HG03135 (cell line): ENCODE measurements at regions not wholly inside any gene's neighbourhood (a gene's known extent, or its start where the extent isn't known, plus 50 kb on each side); places are given as distances from the start of the nearest gene placed in this dataset.

Experiments
- ATAC-seq: cut with Tn5 transposase; IDR thresholded peaks from one replicate; pipeline ENCODE4 v1.9.1; 2021; ENCODE audit warnings: mild to moderate bottlenecking, moderate library complexity; ENCODE audit not compliant: unreplicated experiment

- ATAC-seq = no peak
Observed at GRCh38 chr1:188444526-188444925, 1615.8 kb downstream of the PLA2G4A start.

- ATAC-seq = no peak
Observed at GRCh38 chr1:188462837-188463236, 1634.1 kb downstream of the PLA2G4A start.

DNA sequence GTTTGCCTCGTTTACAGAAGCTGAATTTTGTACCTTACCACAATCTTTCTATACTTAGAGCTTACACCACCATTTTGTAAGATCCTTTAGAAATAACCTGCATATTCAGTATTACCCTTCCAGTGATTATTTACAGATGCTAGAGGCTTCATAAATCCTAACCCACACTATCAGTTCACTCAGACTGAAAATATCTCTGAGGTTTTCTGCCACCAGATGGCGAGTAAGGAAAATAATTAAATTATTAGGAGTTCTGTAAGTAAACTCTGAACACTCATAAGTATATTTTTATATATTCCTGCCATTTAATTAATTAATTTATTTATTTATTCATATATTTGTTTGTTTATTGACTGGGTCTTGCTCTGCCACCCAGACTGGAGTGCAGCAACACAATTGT lies 1635.2 kb downstream of the PLA2G4A start:
- no peak for ATAC-seq

GRCh38 chr1:188466539-188466938 lies 1637.8 kb downstream of the PLA2G4A start:
- no peak for ATAC-seq

DNA sequence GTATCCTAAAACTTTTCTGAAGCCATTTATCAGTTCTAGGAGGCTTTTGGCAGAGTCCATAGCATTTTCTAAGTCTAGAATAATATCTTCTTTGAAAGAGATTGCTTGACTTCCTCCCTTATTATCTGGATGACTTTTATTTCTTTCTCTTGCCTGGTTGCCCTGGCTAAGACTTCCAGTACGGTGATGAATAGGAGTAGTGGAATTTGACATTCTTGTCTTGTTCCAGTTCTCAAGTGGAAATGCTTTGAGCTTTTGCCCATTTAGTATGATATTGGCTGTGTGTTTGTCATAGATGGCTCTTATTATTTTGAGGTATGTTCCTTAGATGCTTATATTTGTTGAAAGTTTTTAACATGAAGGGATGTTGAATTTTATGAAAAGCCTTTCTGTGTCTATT lies 1647.9 kb downstream of the PLA2G4A start:
- no peak for ATAC-seq

DNA sequence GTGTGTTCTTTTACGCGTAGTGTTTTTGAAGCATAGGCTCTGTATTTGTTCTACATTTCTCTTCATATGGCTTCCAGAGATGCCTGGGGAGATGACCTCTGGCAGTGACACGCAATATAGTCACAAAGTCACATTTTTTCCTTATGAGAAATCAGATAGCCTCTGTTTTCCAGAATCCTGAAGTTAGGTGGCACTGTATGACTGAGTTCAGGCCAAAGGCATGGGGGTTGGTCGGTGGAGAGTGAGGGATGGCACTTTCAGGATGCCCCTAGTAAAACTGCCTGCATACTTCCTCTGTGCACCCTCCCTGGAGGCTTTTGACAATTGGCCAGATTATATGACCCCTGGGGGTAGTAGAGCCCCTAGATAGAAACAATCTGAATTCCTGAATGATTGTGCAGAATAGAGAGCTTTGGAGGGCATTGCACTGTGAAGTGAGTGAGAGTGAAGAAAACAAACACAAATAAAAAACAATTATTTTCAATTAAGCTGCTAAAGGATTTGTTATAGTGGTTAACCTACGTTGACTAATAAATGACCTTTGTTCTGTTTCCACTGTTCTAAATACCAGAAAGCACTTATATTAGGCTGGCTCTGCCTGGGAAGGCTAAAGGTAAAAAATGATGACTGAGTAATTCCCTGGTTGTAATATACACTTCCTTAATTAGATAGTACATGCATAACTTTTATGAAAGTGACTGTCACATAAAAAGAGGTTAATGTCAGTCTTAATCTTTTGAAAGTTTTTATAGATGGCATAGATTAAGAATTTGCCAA lies 1660.8 kb downstream of the PLA2G4A start:
- ATAC-seq = no peak

GRCh38 chr1:188496506-188496905 lies 1667.8 kb downstream of the PLA2G4A start:
- no peak for ATAC-seq

DNA sequence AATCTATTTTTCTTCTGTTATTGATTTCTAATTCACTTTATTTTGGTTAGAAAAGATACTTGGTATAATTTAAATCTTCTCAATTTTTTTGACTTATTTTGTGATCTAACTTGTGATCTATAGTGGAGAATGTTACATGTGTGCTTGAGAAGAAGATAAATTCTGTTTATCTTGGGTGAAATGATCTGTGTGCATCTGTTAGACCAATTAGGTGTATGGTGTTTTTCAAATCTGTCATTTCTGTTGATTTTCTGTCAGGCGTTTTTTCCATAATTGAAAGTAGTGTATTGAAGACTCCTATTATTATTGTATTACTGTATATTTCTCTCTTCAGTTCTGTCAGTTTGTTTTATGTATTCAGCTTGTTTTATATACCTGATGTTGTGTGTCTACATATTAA lies 1668.3 kb downstream of the PLA2G4A start:
- no peak for ATAC-seq

- no peak for ATAC-seq
Observed at GRCh38 chr1:188499690-188500089, 1670.9 kb downstream of the PLA2G4A start.

GRCh38 chr1:188514917-188515316 lies 1686.2 kb downstream of the PLA2G4A start:
- ATAC-seq = no peak

DNA sequence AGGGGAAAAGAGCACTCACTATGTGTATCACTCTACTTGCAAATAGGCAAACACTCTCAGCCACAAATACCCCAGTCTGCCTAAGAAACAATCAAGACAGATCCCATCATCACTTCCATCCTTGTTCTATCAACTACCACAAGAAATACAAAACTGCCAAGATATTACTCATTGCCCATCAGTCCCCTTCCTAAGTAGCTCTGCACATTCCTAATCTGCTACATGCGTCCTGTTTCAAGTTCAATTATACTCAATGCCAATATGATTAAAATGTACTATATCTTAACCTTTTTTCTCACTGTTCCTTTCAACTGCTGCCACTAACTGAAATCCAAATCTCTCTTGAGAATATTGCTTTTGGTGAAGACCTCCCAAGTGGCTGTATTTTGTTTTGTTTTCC lies 1688.4 kb downstream of the PLA2G4A start:
- no peak for ATAC-seq

DNA sequence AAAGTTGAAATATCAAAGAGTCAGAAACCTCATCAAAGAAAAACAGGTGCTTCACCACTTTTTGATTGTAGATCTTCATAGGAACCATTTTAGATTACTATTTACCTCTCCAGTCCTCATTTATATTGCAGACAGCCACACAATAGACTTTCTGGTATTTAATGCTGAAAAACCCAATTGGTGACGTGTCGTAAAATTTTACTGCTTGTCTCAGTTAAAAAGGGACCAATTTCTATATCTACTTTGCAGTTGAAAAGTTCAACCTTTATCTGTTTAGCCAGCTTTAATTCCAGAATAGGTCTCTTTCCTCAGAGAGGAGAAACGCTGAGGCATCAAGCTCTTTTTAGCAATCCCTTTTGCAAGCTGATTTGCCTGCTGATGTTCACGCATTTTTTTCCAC lies 1722.4 kb downstream of the PLA2G4A start:
- no peak for ATAC-seq

DNA sequence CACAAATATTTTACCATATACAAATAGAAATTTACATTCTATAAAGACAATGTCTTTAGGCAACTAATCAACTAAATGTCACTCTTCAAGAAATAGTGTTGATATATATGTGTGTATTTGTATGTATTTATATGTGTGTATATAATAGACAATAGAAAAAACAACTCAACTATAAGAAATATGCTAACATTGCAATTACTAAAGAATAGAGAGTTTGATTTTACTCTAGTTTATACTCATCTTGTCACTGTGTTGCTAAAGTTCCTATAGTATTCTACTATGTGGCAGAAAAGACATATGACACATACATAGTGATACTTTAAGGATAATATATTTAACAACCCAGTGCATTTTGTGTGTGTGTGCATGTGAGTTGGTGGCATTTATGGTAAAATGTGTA lies 1728.3 kb downstream of the PLA2G4A start:
- ATAC-seq = no peak

DNA sequence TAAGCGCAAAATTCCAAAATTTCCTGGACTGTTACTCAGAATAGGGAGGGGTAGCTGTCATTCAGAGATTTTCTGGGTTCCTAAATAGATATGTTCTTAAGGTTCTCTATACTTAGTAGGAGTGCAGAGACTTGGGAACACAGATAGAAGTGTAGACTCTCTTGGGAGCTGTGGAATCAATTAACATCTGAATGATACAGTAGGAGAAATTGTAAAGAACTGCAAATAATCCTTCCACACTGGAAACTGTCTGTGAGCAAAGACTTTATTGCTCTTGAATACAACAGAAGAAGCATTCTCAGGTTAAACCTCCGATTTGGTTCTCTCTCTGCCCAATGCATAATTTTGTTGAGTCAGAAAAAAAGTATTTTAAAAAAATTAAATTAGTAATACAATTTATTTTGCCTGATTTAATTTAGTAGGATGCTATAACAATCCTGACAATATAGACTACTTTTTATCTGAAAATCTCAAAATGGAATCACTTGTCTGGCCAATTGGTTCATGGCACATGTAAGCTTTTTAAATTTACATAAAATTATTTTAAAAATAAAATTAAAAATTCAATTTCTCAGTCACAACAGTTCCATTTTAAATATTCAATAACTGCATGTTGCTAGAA lies 1754.3 kb downstream of the PLA2G4A start:
- ATAC-seq = no peak

GRCh38 chr1:188584119-188584518 lies 1755.4 kb downstream of the PLA2G4A start:
- ATAC-seq = no peak

DNA sequence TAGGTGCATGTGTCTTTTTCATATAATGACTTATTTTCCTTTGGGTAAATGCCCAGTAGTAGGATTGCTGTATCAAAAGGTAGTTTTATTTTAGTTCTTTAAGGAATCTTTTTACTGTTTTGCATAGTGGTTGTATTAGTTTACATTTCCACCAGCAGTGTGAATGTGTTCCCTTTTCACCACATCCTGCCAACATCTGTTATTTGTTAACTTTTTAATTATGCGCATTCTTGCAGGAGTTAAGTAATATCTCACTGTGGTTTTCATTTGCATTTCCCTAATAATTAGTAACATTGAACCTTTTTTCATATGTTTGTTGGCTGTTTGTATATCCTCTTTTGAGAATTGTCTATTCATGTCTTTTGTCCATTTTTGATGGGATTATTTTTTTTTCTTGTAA lies 1761.9 kb downstream of the PLA2G4A start:
- no peak for ATAC-seq

DNA sequence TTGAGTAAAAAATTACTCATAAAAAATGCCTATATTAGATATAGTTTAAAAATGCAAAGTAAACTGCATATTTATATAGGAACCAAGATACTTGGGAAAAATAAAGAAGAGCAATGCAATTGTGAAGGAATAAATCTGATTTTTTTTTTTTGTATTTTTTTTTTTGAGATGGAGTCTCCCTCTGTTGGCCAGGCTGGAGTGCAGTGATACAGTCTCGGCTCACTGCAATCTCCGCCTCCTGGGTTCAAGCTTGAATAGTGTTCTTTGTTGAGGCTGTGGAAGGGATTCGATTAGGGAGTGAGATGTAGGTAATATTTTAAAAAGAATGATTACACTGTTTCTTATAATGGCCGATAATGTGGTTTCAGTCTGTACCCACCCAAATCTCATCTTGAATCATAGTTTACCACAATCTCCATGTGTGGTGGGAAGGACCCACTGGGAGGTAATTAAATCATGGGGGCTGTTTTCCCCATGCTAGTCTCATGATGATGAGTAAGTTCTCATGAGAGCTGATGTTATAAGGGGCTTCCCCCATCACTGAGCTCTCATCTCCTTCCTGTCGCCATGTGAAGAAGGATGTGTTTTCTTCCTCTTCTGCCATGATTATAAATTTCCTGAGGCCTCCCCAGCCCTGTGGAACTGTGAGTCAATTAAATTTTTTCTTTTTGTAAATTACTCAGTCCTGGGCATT lies 1765.9 kb downstream of the PLA2G4A start:
- no peak for ATAC-seq

DNA sequence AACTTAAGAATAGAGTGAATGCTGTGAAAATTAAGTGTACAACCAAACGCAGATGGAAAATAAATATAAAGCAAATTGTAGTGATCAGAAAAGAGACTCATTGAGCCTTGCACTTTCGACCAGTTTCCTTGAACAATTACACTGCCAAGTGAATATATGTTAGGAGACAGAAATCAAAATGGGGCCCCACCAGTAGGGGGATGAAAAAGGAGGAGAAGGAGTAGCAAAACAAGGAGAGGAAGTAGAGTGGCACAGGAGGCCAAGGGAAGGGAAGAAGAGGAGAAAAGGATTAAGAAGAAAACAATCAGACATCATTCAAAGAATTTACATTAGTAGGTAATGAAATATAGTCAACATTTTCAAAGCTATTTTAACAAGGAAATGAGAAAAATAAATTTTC lies 1770.6 kb downstream of the PLA2G4A start:
- no peak for ATAC-seq

GRCh38 chr1:188611432-188611831 lies 1782.7 kb downstream of the PLA2G4A start:
- ATAC-seq = no peak

DNA sequence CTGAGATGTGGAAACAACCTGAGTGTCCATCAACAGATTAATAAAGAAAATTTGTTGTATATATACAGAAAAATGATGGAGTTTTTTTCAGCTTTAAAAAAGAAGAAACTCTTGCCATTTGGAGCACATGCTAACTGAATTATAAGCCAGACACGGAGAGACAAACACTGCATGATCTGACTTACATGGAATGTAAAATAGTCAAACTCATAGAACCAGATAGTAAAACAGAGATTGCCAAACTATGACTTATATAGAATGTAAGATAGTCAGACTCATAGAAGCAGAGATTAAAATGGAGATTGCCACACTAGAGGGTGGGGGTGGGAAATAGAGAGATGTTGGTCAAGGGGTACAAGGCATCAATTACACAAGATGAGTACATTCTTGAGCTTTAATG lies 1786.6 kb downstream of the PLA2G4A start:
- ATAC-seq = no peak

DNA sequence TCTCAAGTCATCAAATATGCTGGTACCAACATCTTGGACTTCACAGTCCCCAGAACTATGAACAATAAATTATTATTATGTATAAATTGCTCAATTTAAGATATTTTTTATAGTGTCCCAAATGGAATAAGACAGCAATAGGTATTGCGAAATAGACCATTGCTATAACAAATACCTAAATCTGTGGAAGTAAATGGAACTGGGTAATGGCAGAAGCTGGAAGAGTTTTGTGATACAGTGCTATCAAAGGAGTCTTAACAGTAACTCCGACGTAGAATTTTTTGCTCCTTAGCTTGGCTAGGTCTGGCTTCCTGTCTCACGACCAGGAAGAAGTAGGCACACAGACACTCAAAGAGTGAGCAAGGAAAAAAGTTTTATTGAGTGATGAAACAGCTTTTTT lies 1791.5 kb downstream of the PLA2G4A start:
- no peak for ATAC-seq

DNA sequence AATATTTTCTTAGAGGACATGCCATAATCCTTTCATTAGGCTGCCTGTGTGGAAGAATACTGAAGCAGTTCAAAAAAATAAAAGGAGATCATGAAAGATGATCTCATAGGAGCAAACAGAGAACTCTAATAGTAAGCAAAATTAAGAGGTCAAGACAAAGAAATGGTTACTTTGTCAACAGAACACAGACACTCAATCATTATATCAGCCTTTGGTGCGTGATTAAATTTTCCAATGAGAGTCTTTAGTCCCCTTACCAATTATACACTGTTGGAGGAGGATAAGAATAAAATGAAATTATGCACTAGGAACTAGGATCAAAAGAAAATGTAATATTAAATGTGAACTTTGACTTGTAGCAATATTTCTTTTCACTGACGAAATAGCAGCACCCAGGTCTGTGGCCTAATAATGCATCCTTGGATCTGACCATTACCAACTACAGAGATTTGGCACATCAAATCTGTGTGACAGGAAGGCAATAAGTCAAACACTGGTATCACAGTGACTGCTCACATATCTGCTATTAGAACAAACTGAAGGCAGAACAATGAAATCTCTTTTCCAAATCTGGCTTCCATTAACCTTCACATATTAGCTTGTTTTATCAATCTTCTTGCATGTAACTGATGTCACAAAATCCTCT lies 1812.9 kb downstream of the PLA2G4A start:
- ATAC-seq = no peak
